GM21423 (cell line): ENCODE measurements at regions not wholly inside any gene's neighbourhood (a gene's known extent, or its start where the extent isn't known, plus 50 kb on each side); places are given as distances from the start of the nearest gene placed in this dataset.

ENCODE experiments used
- ATAC-seq: cut with Tn5 transposase; IDR thresholded peaks from one replicate; pipeline ENCODE4 v1.9.1; 2021; ENCODE audit warnings: mild to moderate bottlenecking, moderate library complexity; ENCODE audit not compliant: unreplicated experiment

- no peak for ATAC-seq
These were observed 172.8 kb downstream of the PTGER3 start for GRCh38 chr1:70874818-70875217.

DNA sequence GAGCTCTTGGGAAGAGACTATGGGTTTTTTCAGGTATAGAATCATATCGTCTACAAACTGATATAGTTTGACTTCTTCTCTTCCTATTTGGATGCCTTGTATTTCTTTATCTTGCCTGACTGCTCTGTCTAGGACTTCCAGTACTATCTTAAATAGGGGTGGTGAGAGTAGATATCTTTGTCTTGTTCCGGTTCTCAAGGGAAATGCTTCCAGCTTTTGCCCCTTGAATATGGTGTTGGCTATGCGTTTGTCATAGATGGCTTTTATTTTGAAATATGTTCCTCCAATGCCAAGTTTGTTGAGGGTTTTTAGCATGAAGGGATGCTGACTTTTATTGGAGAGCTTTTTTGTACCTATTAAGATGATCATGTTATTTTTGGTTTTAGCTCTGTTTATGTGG, 170.3 kb downstream of the PTGER3 start:
- no peak for ATAC-seq

GRCh38 chr1:70887936-70888335, 159.7 kb downstream of the PTGER3 start:
- ATAC-seq, result no peak

- no peak for ATAC-seq
These were observed 158.9 kb downstream of the PTGER3 start for GRCh38 chr1:70888722-70889121.

GRCh38 chr1:70890408-70890807, 157.2 kb downstream of the PTGER3 start:
- no peak for ATAC-seq

GRCh38 chr1:70891051-70891843, 156.4 kb downstream of the PTGER3 start:
- ATAC-seq, result no peak

GRCh38 chr1:70892140-70892539, 155.5 kb downstream of the PTGER3 start:
- no peak for ATAC-seq

GRCh38 chr1:70892930-70893329, 154.7 kb downstream of the PTGER3 start:
- ATAC-seq, result no peak

DNA sequence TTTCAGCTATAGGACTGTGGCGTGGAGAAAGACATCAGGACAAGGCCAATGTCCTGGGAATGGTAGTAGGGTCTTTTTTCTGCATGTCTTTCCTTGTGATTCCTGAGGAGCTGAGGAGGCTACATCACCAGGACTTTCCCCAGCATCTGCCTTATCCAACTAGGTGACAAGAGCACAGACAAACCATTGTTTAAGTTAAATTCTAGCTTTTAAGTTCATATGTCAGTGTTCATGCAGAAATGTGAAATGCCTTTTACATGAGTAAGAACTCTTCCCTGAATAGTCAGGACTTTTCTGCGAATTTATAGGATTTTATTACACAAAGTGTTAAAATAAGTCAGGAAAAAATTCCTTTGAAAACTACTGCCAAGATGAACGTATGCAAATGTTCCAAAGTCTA, 154.2 kb downstream of the PTGER3 start:
- ATAC-seq, result no peak

DNA sequence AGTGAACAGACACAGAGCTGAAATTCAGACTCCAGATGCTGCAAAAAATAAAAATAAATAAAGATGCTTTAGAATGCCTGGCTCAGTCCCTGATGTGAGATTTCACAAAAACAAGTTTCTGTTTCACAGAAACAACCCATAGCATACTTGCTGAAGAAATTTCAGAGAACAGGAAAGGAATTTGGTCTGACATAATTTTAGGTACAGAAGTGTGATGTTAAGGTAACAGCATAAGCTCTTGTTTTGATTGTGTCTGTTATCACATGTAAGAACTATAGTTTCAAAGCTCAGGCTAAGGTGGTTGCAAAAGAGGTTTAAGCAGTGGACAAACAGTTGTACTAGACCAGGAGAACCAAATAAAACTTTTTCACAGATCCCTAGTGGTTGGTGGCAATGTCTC, 152.1 kb downstream of the PTGER3 start:
- ATAC-seq, result no peak

GRCh38 chr1:70896224-70896623, 151.4 kb downstream of the PTGER3 start:
- ATAC-seq, result no peak

DNA sequence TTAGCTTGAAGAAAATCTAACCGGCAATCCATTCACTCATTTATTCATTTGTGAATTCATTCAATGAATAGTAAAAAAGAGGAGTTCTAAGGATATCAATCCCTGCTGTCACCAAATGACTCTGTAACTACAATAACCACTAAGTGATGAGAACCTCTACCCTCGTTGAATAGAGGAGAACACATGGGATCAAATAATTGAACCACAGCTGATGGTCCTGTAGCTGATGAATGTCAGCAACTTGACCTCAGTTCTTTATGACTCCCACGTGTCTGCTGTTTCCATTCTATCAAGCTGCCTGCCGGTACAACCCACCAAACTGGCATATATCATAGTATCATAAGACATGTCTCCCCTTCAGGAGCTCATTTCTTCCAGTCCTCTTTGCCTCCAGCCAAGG, 150.3 kb downstream of the PTGER3 start:
- ATAC-seq, result no peak

DNA sequence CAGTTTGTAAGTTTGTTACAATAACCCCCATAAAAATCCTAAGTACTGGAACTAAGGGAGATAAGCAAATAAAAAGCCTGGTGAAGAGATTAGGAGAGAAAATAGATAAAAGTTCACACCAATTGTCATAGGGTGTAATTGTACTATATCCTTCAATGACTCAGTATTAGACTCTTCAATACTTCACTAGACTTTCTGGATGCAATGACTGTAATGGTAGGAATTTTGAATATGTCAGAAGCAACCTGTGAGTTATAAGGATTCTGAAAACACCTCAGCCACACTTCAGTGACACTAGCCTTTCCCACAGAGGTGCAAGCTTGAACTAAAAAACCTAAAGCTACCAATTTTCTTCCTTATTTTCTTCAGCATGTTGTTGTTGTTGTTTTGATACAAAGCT, 147.9 kb downstream of the PTGER3 start:
- ATAC-seq, result no peak

DNA sequence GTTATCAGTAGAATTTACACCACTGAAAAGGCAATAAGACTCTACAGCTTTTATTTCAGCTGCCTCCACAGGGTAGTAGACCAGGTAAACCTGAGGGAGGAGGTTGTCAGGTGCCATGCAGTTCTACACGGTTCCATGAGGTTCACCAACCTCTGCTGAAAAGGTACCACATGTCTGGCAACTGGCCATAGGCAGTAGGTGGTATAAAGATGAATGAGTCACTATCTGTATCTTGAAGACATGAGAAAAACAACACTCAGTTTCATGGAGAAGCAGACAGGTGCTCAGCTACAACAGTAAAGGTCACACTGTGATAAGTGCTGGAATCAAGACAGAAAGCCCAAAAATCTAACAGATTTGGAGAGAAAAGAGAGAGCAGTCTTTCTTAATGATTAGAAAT, 145.4 kb downstream of the PTGER3 start:
- no peak for ATAC-seq

- no peak for ATAC-seq
These were observed 140.8 kb downstream of the PTGER3 start for GRCh38 chr1:70906800-70907199.

GRCh38 chr1:70907563-70908310, 139.9 kb downstream of the PTGER3 start:
- ATAC-seq, result no peak

DNA sequence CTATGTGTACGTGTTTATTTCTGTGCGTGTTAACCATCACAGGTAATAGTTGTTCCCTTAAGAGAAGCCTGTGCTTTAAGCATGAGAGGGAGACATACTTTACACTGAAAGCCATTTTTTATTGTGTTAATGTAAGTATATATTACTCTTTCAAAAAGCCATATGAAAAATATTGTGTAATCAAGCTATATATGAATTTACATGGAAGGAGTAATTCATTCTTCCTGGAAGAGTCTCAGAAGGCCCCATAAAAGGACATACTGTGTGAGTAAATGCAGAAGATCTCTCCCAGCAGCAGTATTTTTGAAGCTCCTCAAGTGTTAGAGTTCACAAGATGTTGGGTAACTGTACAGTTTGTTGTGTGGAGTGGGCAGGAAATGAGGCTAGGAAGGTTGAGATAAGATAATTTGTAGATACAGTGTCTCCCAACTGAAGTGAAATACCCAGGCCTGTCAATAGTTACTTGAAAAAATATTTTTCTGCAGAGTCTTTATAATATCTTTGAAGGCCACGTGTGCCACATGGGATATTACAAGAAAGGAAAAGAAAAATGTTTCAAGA, 138.3 kb downstream of the PTGER3 start:
- no peak for ATAC-seq

DNA sequence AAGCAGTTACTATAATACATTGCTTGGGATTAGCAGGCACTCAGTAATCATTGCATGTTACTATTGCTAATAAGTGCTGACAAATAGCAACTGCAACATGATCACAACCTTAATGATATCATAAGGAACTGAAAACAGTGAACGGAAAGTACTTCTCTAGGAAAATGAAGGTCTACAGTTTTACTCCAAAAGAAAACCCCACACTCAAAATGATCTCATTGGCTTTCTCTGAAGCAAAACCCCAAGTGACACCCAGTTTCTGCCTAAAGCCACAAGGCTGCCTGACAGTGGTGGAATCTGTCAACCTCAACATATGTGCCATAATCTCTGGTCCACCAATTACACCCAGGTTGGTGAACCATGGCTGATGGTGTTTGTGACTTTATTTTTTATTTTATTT, 137.6 kb downstream of the PTGER3 start:
- ATAC-seq, result peak; percentile 68

GRCh38 chr1:70911861-70912260, 135.8 kb downstream of the PTGER3 start:
- ATAC-seq, result no peak

GRCh38 chr1:70914224-70914623, 133.4 kb downstream of the PTGER3 start:
- ATAC-seq, result no peak

DNA sequence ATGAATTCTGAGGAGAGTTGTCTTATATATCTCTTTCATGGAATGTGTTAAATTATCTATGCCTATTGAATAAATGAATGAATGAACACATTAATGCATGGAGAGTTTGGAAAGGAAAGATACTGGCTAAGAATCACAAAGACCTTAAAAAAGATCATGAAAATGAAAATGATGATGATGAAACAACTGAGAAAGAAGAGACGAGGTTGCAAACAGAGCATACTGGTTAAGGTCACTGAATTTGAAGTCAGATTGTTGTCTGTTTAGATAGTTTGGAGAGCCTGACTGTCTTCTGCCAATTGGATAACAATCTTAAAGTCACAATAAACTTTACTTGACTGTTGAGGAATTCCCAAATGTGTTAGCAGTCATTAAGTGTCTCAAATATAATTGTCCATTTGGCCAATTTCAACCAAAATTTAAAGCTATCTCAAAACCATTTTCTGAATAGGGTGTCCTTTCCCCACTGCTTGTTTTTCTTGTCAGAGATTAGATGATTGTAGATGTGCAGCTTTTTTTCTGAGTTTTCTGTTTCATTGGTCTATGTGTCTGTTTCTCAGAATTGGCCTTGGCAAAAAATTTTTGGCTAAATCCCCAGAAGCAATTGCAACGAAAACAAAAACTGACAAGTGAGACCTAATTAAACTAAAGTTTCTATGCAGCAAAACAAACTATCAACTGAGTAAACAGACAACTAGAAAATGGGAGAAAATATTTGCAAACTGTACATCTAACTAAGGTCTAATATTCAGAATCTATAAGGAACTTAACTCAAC, 132.2 kb downstream of the PTGER3 start:
- ATAC-seq, result no peak
